ENCODE measurements at regions not wholly inside any gene's neighbourhood (a gene's known extent, or its start where the extent isn't known, plus 50 kb on each side); places are given as distances from the start of the nearest gene placed in this dataset.
"Not testable (repeated sequence)": the region's sequence is repeated elsewhere in the genome, so short reads cannot be mapped to it uniquely, and the experiment has no call there.

- peak in 1 of 2 donors; percentile 14 for DNase-seq (ENCODE audit: low read depth in 2 of 2)
Measured at GRCh38 chr7:25069900-25070443, 55.1 kb downstream of the CYCS start.

GRCh38 chr7:25068502-25069213 is 56.4 kb downstream of the CYCS start:
- DNase-seq (ENCODE audit: low read depth in 2 of 2) = no peak

- DNase-seq (ENCODE audit: low read depth in 2 of 2) = no peak
Measured at GRCh38 chr7:25067726-25068501, 57.1 kb downstream of the CYCS start.

DNA sequence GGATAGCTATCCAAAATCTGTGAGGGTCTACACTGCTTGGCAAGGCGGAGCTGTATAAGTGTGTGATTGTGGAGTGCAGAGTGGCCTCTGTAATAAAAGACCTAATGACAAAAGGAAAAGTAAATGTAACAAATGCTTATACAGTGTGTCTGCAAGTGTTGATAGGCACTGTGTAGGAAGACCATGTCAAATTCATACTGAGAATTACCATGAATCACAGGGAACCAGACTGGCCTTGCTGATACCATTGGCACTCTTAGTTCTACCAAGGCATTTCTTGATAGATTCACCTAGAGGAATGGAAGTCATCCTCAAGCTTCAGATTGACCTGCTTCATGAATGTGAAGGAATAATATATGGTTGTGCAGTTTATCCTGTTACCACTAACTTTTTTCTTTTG is 58.8 kb downstream of the CYCS start:
- no peak for DNase-seq (ENCODE audit: low read depth in 2 of 2)

DNA sequence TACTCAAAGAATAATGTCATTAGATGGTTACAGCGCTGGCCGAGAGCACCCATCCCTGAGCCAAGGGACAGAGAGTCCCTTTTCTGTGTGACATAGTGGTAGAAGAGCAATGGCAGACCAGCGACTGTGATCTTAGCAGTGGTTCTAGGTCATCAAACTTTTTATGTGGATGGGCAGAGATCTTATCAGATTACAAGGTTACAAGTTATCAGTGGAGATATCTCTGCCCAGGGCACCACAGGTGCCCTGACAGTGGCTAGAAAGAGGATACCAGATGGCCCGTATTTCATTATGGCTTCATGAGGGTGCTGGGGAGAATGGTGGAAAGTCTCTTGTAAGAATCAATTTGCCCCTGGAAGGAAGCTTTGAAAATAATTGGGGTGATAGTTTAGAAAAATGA is 62.7 kb downstream of the CYCS start:
- no peak for DNase-seq (ENCODE audit: low read depth in 2 of 2)

DNA sequence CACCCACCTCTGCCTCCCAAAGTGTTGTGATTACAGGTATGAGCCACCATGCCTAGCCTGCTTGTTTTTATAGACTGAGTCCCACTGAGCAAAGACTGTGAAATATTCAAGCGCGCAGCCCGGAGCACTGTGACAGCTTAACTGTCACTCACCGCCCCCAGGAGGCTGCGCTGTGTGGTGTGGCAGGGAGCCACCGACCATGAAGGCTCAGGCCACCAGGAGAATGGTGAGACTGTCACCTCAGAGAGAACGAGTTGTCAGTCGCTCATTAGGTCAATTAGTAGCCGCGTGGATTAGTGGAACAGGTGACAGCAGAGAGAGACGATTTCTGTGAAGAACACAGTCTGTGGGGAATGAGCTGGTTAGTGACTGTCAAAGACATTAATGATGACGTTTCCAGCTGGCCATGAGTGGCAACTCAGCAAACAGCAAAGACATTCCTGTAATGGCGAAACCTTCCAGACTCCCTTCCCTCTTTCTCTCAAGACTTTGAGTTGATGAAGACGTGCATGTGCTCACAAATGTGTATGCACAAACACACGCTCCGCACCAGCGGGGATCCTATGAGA is 64.5 kb downstream of the CYCS start:
- no peak for DNase-seq (ENCODE audit: low read depth in 2 of 2)

DNA sequence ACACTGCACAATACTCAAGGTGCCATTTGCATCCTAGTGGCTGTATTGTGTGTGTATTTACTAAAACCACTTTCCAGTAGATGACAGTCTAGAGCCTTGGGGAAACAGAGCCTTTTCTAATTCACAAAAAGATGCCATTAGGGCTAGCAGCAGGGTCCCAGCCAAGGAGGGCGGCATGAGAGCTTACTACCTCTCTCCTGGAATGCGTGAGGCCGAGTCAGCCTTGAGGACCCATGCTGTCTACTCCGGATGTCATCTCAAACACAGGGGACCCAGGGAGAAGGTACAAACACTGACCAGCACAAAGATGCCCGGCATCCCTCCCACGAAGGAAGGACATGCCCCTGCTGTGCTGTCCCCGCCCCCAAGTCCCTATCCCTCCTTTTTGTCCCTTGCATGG is 65.5 kb downstream of the CYCS start:
- no peak for DNase-seq (ENCODE audit: low read depth in 2 of 2)

DNA sequence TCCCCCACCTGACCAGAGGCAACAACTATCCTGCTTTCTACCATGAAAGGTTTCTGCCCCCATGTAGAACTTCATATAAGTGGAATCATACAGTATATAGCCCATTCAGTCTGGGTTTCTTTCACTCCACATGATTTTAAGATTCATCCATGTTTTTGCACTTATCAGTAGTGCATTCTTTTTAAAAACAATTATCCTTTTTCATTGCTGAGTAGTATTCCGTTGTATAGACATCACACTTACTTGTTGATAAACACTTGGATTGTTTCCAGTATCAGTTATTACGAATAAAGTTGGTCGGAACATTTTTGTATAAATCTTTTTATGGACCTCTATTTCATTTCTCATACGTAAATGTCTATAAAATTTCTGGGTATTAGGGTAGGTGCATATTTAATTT is 68.7 kb downstream of the CYCS start:
- no peak for DNase-seq (ENCODE audit: low read depth in 2 of 2)

DNA sequence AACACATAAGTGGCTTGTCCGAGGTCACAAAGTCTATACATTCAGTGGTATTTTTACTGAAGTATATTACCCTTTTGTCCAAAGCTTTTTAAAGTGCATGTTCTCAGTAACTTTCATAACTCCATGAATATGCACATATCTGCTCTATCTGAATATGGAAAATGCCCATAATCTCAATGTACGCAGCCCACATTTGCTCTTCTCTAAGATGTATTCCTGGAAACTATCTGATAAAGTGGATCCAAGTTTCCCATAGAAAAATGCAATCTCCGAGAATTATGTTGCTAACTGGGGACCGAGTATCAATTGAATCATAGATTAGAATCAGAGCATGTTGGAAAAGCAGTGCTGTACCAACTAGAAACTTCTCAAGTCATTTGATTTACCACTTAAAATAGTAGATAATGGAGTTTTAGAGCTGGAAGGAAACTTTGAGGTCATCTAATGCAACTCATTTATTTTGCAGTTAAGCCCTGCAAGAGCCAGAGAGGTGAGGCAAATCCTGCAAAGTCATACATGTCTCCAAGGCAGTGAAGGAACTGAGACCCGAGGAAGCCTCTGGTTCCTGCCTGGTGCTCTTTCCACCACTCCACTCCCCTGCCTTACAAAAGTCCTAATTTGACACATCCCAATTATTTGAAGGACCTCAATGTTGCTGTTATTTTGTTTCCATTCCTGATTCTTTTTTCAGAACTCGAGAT is 69.4 kb downstream of the CYCS start:
- no peak for DNase-seq (ENCODE audit: low read depth in 2 of 2)

- DNase-seq (ENCODE audit: low read depth in 2 of 2) = no peak
Measured at GRCh38 chr7:25054819-25055519, 70.1 kb downstream of the CYCS start.

GRCh38 chr7:25050223-25050622 is 70.2 kb upstream of the OSBPL3 start:
- no peak for DNase-seq (ENCODE audit: low read depth in 2 of 2)

- DNase-seq (ENCODE audit: low read depth in 2 of 2) = no peak
Measured at GRCh38 chr7:25048444-25048834, 68.5 kb upstream of the OSBPL3 start.

- not testable (repeated sequence) for DNase-seq (ENCODE audit: low read depth in 2 of 2)
Measured at GRCh38 chr7:25047571-25048443, 67.8 kb upstream of the OSBPL3 start.

DNA sequence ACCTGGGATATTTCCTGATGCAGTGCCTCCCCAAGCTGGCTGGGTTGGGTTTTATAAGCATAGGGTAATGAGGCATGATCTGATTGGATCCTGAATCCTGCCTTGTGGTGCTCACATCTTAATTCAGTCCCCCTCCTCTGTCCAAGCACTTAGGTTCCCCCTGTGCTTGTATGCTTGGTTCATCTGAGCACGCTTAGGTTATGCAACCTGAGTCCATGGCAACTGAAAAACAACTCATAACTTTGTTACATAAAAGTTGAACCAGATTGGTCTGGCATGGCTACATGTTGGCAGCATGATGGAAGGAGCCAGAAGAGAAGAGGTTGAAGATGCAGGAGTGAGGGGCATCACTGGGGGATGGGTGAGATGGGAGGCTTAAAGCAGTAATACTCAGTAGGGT is 57.3 kb upstream of the OSBPL3 start:
- no peak for DNase-seq (ENCODE audit: low read depth in 2 of 2)

DNA sequence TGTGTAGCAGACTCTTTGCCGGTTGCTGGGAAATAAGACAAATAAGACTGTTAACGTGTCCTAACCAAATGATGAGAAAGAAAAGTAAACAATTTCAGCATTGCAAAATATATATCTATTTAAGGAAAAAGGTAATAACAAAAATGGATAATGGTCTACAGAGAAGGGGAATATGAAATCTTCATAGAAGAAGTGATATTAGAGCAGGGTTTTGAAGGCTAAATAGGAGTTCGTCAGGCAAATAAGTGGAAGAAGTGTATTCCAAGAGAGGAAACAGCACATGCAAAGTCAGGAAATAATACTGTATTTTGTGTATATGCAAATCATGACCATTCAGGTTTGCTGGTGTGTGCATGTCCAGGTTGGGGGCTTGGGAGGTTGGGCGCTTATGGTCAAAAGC is 55.3 kb upstream of the OSBPL3 start:
- DNase-seq (ENCODE audit: low read depth in 2 of 2) = no peak

GRCh38 chr7:25034136-25034535 is 54.2 kb upstream of the OSBPL3 start:
- no peak for DNase-seq (ENCODE audit: low read depth in 2 of 2)

DNA sequence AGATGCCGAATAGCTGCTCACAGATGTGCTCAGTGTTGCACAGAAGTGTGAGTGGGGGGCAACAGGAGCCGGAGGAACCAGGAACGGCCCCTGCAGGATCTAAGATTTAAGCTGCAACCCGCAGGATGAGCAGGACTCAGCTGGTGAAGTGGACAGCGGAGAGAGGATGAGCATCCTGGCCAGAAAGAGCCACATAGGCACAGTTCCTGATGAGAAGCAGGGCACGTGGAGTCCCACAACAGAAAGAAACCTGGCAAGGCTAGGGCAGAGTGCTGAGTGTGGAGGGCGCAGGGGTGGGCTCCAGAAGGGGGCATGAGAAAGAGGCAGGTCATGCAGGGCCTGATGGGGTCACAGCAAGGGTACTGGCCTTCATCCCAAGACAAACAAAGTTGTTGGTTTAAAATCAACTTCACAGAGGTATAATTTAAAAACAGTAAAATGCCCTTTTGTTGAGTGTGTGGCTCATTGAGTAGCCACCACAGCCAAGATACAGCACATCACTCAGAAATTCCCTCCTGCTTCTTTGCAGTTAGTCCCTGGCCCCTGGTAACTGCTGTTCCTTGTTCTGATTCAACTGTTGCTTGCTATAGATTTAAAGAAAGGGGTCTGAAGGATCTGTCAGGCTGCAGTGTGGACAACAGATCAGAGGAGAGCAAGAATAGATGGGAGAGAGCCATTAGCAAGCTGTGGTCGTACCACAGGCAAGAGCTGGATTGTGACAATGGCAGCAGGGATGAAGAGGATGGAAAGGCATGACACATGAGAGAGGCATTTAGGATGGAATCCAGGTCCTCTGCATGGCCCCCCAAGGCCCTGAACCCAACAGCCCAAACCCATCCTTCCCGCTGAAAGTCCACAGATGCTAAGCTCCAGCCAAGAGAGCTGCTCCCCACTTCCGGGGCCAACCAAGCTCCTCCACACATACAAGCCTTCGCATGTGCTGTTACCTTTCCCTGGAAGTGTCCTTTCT is 53.1 kb upstream of the OSBPL3 start:
- no peak for DNase-seq (ENCODE audit: low read depth in 2 of 2)

DNA sequence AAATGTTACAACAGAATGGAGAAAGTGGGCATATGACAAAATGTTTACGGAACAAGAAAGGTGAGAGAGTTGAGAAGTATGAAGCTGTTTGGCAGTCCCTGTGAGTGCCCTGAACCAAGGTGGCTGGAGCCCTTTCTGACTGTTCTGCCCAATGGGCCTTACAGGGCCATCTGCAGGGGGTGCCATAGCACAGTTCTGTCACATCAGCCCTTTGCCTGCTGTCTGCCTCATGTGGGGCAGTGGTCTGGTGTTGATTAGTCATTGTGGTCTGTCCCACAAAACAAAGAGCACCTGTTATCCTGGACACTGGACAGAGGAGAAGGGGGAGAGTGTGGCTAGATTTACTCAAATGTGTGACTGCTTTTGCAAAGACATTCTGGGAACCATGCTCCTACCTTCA is 51.5 kb upstream of the OSBPL3 start:
- DNase-seq (ENCODE audit: low read depth in 2 of 2) = no peak

DNA sequence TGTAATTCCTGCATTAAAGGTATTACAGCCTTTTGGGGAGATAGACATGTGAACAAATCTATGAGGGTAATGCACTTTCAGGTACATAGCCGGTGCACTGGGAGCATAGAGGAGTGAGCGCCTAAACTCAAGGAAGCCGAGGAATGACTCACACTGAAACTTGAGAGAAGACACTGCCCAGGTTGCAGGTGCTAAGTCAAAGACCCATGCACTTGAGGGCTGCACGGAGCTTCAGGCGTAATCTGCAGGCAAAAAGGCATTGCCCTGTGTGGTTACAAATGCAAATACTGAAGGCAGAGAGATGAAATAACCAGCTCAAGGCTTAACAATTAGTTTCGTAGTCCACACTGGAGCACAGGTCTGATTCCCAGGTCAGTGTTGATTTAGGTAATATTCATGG is 51.0 kb upstream of the OSBPL3 start:
- DNase-seq (ENCODE audit: low read depth in 2 of 2) = no peak
